ENCODE measurements at regions not wholly inside any gene's neighbourhood (a gene's known extent, or its start where the extent isn't known, plus 50 kb on each side); places are given as distances from the start of the nearest gene placed in this dataset.
A peak's percentile ranks its signal among the peaks of the same experiment; 100 is the strongest.

DNA sequence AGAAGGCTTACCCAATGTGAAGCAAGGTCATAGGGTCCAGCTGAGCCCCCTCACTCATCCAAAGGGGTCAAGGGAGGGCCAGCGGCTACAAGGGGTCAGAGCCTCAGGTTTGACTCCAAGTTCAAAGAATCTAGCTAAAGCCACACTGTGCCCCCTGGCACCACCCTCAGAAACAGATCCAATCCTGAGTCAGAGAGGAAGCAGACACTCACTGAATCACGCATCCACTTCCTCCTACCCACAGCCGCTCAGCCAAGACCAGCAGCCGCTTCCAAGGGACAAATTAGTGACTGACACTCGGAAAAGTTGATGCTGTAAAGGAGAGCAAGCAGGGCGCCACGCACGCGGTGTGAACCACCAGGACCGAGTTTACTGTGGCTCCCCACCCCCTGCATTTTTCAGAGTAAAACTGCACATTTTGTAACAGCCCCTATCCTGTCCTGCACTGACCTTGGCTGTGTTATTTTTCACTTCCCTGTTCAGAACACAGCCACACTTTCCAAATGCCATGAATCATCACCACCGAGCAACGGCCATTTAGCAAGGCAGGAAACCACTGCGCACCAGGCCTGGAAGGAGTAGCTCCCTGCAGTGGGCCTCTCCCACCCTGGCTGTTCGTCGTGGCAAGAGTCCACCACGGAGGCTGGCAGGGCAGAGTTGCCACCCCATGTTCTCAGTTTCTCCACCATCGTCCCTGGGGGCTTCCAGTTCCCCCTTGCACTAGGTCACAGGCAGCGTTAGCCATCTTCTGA, 147.8 kb downstream of the TOMM20 start (continued):
- no peak for TF ChIP-seq ZNF10 (CRISPR knock-in tag; IDR thresholded peaks at IDR 0.05; ENCODE audit: borderline replicate concordance, low read depth)
- TF ChIP-seq ZNF761 (CRISPR knock-in tag; conservative IDR thresholded peaks at IDR 0.05): no peak
- peak; percentile 9; the same call in 1 of the 2 replicates for TF ChIP-seq SMAD3 (CRISPR knock-in tag; IDR thresholded peaks at IDR 0.05)
- TF ChIP-seq, protein P1, sequence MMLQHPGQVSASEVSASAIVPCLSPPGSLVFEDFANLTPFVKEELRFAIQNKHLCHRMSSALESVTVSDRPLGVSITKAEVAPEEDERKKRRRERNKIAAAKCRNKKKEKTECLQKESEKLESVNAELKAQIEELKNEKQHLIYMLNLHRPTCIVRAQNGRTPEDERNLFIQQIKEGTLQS (CRISPR knock-in tag; IDR thresholded peaks at IDR 0.05): no peak
- TF ChIP-seq ZC3H13 (CRISPR knock-in tag; IDR thresholded peaks at IDR 0.05): no peak
- TF ChIP-seq ZNF331 (CRISPR knock-in tag; IDR thresholded peaks at IDR 0.05): no peak
- TF ChIP-seq, protein P2, sequence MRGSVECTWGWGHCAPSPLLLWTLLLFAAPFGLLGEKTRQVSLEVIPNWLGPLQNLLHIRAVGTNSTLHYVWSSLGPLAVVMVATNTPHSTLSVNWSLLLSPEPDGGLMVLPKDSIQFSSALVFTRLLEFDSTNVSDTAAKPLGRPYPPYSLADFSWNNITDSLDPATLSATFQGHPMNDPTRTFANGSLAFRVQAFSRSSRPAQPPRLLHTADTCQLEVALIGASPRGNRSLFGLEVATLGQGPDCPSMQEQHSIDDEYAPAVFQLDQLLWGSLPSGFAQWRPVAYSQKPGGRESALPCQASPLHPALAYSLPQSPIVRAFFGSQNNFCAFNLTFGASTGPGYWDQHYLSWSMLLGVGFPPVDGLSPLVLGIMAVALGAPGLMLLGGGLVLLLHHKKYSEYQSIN (CRISPR knock-in tag; IDR thresholded peaks at IDR 0.05; ENCODE audit: borderline replicate concordance): no peak
- TF ChIP-seq IKZF1 (IDR thresholded peaks at IDR 0.05): no peak
- no peak for TF ChIP-seq ZFP36L1 (CRISPR knock-in tag; IDR thresholded peaks at IDR 0.05)
- no peak for TF ChIP-seq HDAC6 (IDR thresholded peaks at IDR 0.05; ENCODE audit: low read depth, low read length)
- no peak; the same call in 1 of the 2 replicates for TF ChIP-seq TOE1 (CRISPR knock-in tag; IDR thresholded peaks at IDR 0.05)
- TF ChIP-seq ZNF274 (CRISPR knock-in tag; IDR thresholded peaks at IDR 0.05): 0 out of 2 replicates have a peak, but pooled peaks have one; percentile 53
- TF ChIP-seq, protein P3, sequence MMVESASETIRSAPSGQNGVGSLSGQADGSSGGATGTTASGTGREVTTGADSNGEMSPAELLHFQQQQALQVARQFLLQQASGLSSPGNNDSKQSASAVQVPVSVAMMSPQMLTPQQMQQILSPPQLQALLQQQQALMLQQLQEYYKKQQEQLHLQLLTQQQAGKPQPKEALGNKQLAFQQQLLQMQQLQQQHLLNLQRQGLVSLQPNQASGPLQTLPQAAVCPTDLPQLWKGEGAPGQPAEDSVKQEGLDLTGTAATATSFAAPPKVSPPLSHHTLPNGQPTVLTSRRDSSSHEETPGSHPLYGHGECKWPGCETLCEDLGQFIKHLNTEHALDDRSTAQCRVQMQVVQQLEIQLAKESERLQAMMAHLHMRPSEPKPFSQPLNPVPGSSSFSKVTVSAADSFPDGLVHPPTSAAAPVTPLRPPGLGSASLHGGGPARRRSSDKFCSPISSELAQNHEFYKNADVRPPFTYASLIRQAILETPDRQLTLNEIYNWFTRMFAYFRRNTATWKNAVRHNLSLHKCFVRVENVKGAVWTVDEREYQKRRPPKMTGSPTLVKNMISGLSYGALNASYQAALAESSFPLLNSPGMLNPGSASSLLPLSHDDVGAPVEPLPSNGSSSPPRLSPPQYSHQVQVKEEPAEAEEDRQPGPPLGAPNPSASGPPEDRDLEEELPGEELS (CRISPR knock-in tag; IDR thresholded peaks at IDR 0.05): peak; percentile 65; the same call in 1 of the 2 replicates
- TF ChIP-seq ARNT (IDR thresholded peaks at IDR 0.05): no peak
- no peak for TF ChIP-seq KLF11 (CRISPR knock-in tag; IDR thresholded peaks at IDR 0.05)
- TF ChIP-seq, protein P4, sequence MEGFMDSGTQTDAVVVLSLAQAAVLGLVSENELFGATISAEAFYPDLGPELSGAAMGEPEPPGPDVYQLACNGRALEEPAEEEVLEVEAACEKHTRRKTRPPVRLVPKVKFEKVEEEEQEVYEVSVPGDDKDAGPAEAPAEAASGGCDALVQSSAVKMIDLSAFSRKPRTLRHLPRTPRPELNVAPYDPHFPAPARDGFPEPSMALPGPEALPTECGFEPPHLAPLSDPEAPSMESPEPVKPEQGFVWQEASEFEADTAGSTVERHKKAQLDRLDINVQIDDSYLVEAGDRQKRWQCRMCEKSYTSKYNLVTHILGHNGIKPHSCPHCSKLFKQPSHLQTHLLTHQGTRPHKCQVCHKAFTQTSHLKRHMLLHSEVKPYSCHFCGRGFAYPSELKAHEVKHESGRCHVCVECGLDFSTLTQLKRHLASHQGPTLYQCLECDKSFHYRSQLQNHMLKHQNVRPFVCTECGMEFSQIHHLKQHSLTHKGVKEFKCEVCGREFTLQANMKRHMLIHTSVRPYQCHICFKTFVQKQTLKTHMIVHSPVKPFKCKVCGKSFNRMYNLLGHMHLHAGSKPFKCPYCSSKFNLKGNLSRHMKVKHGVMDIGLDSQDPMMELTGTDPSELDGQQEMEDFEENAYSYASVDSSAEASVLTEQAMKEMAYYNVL (CRISPR knock-in tag; IDR thresholded peaks at IDR 0.05; ENCODE audit: borderline replicate concordance): no peak
- no peak for TF ChIP-seq ZNF431 (CRISPR knock-in tag; IDR thresholded peaks at IDR 0.05; ENCODE audit: borderline replicate concordance, low read depth)
- 0 out of 2 replicates have a peak, but pooled peaks have one; percentile 23 for TF ChIP-seq MAFF (IDR thresholded peaks at IDR 0.05; ENCODE audit: low read depth, low read length)
- no peak for TF ChIP-seq ZNF24 (IDR thresholded peaks at IDR 0.05)
- TF ChIP-seq ZNF510 (CRISPR knock-in tag; IDR thresholded peaks at IDR 0.05; ENCODE audit: low read depth): 0 out of 2 replicates have a peak, but pooled peaks have one; percentile 44
- TF ChIP-seq HCFC1 (IDR thresholded peaks at IDR 0.05; ENCODE audit: low read depth, low read length): no peak
- TF ChIP-seq, protein P5, sequence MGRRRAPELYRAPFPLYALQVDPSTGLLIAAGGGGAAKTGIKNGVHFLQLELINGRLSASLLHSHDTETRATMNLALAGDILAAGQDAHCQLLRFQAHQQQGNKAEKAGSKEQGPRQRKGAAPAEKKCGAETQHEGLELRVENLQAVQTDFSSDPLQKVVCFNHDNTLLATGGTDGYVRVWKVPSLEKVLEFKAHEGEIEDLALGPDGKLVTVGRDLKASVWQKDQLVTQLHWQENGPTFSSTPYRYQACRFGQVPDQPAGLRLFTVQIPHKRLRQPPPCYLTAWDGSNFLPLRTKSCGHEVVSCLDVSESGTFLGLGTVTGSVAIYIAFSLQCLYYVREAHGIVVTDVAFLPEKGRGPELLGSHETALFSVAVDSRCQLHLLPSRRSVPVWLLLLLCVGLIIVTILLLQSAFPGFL (CRISPR knock-in tag; IDR thresholded peaks at IDR 0.05): no peak
- TF ChIP-seq, protein P6, sequence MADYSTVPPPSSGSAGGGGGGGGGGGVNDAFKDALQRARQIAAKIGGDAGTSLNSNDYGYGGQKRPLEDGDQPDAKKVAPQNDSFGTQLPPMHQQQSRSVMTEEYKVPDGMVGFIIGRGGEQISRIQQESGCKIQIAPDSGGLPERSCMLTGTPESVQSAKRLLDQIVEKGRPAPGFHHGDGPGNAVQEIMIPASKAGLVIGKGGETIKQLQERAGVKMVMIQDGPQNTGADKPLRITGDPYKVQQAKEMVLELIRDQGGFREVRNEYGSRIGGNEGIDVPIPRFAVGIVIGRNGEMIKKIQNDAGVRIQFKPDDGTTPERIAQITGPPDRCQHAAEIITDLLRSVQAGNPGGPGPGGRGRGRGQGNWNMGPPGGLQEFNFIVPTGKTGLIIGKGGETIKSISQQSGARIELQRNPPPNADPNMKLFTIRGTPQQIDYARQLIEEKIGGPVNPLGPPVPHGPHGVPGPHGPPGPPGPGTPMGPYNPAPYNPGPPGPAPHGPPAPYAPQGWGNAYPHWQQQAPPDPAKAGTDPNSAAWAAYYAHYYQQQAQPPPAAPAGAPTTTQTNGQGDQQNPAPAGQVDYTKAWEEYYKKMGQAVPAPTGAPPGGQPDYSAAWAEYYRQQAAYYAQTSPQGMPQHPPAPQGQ (CRISPR knock-in tag; IDR thresholded peaks at IDR 0.05; ENCODE audit: borderline replicate concordance): no peak
